Motor neuron (in vitro differentiated cells): ENCODE measurements at regions not wholly inside any gene's neighbourhood (a gene's known extent, or its start where the extent isn't known, plus 50 kb on each side); places are given as distances from the start of the nearest gene placed in this dataset.

Source experiments
- ATAC-seq, 8 experiments: fragments of 200-7000 bp; cut with Tn5 transposase; replicated peaks in 6 of 8; 2 replicates each; pipeline ENCODE4 v1.8.0; 2021; ENCODE audit warnings: mild to moderate bottlenecking in 8 of 8, moderate library complexity in 8 of 8
- H3K27ac ChIP-seq, 2 donors: fragments of 250-450 bp; sonication (Bioruptor Pico); 2 replicates each; pipeline ENCODE4 v1.9.0; 2021; ENCODE audit warnings: antibody characterized with exemption in 2 of 2, mild to moderate bottlenecking in 2 of 2, moderate library complexity in 1 of 2
- H3K4me1 ChIP-seq, 2 donors: fragments of 250-450 bp; sonication (Bioruptor Pico); replicated peaks in 1 of 2; 2 replicates each; pipeline ENCODE4 v1.6.1; 2021; ENCODE audit warnings: antibody characterized with exemption in 2 of 2, mild to moderate bottlenecking in 2 of 2, moderate library complexity in 1 of 2
- H3K4me3 ChIP-seq, 5 donors: fragments of 250-450 bp; sonication (Bioruptor Pico); 2 replicates each; pipeline ENCODE4 v1.9.0; 2021; ENCODE audit warnings: antibody characterized with exemption in 5 of 5, mild to moderate bottlenecking in 5 of 5, moderate library complexity in 4 of 5
- WGBS, 10 experiments: fragments of 450-650 bp; shearing (Covaris generic); methylation state at CpG; one replicate each; pipeline ENCODE4 v1.0.0; 2022; 5-methylcytosine and 5-hydroxymethylcytosine counted together
- in situ Hi-C, 9 experiments: fragments of 400-800 bp; cut with MboI; loops; one replicate each; pipeline ENCODE4 v1.15.0; 2021; ENCODE audit warnings: low sequenced_read_pairs in 9 of 9, low pct_unique_long_range_greater_than_20kb in 2 of 9; ENCODE audit not compliant: unreplicated experiment in 9 of 9

DNA sequence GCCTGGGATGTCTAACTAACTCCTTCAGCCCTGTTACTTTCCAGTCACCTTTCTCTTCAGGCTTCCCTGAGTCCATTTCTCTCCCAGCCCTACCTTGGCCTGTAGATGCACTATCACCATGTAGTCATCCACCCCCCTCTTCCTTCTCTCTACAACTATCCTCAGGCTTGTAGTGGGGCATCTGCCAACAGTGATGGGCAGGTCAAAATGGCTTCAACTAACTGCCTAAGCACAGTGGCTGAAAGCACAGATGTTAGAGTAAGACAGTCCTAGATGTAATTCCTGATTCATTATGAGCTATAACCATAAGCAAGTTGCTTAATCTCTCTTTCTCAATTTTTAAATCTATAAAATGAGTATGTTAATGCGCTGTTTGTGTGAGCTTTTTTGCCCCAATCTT, 133.6 kb upstream of the NAV3 start:
- Histone ChIP-seq H3K4me3 (no peak overlapping the region), H3K4me1 (peaks cover 0 to 2% of the 10 kb centered on the region in 2 donors), H3K27ac (no peak overlapping the region)
- in situ Hi-C loops, result loop anchor here in 4 of 9 experiments (25.0 kb wide), 2 partner anchors 360 to 535 kb away; no protein-coding TSS in a partner anchor
- WGBS, 10 experiments, result 84 to 100% (median 94%) methylated on average over 1 of the region's 1 CpG; no CpG with 5 or more reads in 1 of the 10 experiments
- ATAC-seq, result no peak

DNA sequence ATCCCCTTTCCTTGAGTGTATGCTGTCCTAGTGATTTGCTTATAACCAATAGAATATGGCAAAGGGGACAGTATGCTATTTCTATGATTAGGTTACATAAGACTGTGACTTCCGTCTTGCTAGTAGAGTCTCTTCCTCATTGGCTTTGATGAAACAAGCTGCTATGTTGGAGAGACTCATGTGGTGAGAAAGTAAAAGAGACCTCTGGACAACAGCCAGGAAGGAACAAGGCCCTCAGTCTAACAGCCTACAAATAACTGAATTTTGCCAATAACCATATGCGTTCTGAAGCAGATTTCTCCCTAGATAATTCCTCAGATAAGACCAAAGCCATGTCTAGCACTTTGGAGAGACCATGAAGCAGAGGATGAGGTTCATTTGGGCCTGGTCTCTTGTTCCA, 134.5 kb upstream of the NAV3 start:
- H3K27ac ChIP-seq, result no peak overlapping the region
- no peak for ATAC-seq

GRCh38 chr12:77689510-77690086, 141.1 kb upstream of the NAV3 start:
- Histone ChIP-seq H3K27ac (no peak overlapping the region), H3K4me3 (no peak overlapping the region), H3K4me1 (peaks cover 0 to 8% of the 10 kb centered on the region in 2 donors)
- no peak for ATAC-seq
- in situ Hi-C loops, result loop anchor here in 5 of 9 experiments (10.0 to 25.0 kb wide), 4 partner anchors 352 to 645 kb away; no protein-coding TSS in a partner anchor

More for the DNA sequence above, 134.5 kb upstream of the NAV3 start:
- 80 to 100% (median 100%) methylated on average over 1 to 2 of the region's 2 CpGs; no CpG with 5 or more reads in 3 of the 10 experiments for WGBS, 10 experiments
- Histone ChIP-seq H3K4me1 (no peaks in the 10 kb centered on the region), H3K4me3 (no peak overlapping the region)
- in situ Hi-C loops, result loop anchor here in 4 of 9 experiments (25.0 kb wide), 2 partner anchors 359 to 534 kb away; no protein-coding TSS in a partner anchor

- H3K4me1 ChIP-seq, result peaks cover 0 to 8% of the 10 kb centered on the region in 2 donors
- WGBS, 10 experiments, result 10 to 100% (median 70%) methylated on average over 1 to 3 of the region's 3 CpGs
- no peak overlapping the region for H3K27ac ChIP-seq
- no peak overlapping the region for H3K4me3 ChIP-seq
- peak in 2 of 8 experiments; percentile 14 to 21 for ATAC-seq
- in situ Hi-C loops, result loop anchor here in 5 of 9 experiments (10.0 to 25.0 kb wide), 4 partner anchors 350 to 643 kb away; no protein-coding TSS in a partner anchor
These were observed 143.4 kb upstream of the NAV3 start for GRCh38 chr12:77687321-77687720.

- Histone ChIP-seq H3K4me1 (peaks cover 0 to 8% of the 10 kb centered on the region in 2 donors), H3K27ac (no peak overlapping the region), H3K4me3 (no peak overlapping the region)
- in situ Hi-C loops, result loop anchor here in 5 of 9 experiments (10.0 to 25.0 kb wide), 4 partner anchors 349 to 642 kb away; no protein-coding TSS in a partner anchor
- 0 to 100% (median 75%) methylated on average over 1 to 2 of the region's 2 CpGs; no CpG with 5 or more reads in 1 of the 10 experiments for WGBS, 10 experiments
- peak in 4 of 8 experiments; percentile 45 to 68 (median 56) for ATAC-seq
These were observed 143.9 kb upstream of the NAV3 start for GRCh38 chr12:77686760-77687159.

GRCh38 chr12:77685901-77686300, 144.8 kb upstream of the NAV3 start:
- Histone ChIP-seq H3K4me1 (peaks cover 0 to 8% of the 10 kb centered on the region in 2 donors), H3K27ac (no peak overlapping the region), H3K4me3 (no peak overlapping the region)
- in situ Hi-C loops, result loop anchor here in 5 of 9 experiments (10.0 to 25.0 kb wide), 4 partner anchors 349 to 641 kb away; no protein-coding TSS in a partner anchor
- WGBS, 10 experiments, result 87 to 100% (median 94%) methylated on average over 1 to 2 of the region's 2 CpGs; no CpG with 5 or more reads in 1 of the 10 experiments
- peak in 3 of 8 experiments; percentile 32 to 56 (median 36) for ATAC-seq

- WGBS, 10 experiments, result 0 to 30% (median 9%) methylated on average over 3 to 6 of the region's 6 CpGs
- in situ Hi-C loops, result loop anchor here in 5 of 9 experiments (10.0 to 25.0 kb wide), 4 partner anchors 348 to 640 kb away; no protein-coding TSS in a partner anchor
- Histone ChIP-seq H3K27ac (no peak overlapping the region), H3K4me3 (no peak overlapping the region), H3K4me1 (peaks cover 0 to 8% of the 10 kb centered on the region in 2 donors)
- ATAC-seq, result peak; percentile 67 to 92 (median 84)
These were observed 145.6 kb upstream of the NAV3 start for GRCh38 chr12:77685112-77685511.

DNA sequence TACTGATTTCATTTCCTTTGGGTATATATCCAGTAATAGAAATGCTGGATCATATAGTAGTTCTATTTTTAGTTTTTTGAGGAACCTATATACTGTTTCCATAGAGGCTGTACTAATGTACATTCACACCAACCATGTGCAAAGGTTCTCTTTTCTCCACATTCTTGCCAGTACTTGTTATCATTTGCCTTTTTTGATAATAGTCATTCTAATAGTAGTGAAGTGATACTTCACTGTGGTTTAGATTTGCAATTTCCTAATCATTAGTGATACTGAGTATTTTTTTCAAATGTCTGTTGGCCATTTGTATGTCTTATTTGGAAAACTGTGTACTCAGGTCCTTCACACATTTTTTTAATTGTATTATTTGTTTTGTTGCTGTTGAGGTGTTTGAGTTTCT, 148.2 kb upstream of the NAV3 start:
- Histone ChIP-seq H3K4me1 (peaks cover 0 to 8% of the 10 kb centered on the region in 2 donors), H3K27ac (no peak overlapping the region), H3K4me3 (no peak overlapping the region)
- in situ Hi-C loops, result loop anchor here in 5 of 9 experiments (10.0 to 25.0 kb wide), 4 partner anchors 345 to 638 kb away; no protein-coding TSS in a partner anchor
- no peak for ATAC-seq

DNA sequence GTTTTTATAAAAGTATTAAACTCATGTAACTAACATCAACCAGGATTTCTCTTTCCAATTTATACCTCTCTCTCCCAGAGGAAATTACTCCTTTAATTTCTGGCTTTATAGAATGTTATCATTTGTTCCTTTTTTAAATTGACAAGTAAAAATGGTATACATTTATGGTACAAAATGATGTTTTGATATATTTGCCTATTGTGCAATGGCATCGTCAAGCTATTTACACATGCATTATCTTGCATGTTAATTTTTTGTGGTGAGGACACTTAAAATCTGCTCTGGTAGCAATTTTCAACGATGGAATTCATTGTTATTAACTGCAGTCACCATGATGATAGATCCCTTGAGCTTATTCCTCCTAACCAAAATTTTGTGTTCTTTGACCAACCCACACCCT, 149.0 kb upstream of the NAV3 start:
- no peak overlapping the region for H3K4me3 ChIP-seq
- H3K27ac ChIP-seq, result no peak overlapping the region
- WGBS, 10 experiments, result 0 to 100% (median 92%) methylated on average over 1 to 2 of the region's 2 CpGs; no CpG with 5 or more reads in 3 of the 10 experiments
- no peak for ATAC-seq
- in situ Hi-C loops, result loop anchor here in 5 of 9 experiments (10.0 to 25.0 kb wide), 4 partner anchors 344 to 637 kb away; no protein-coding TSS in a partner anchor
- H3K4me1 ChIP-seq, result peaks cover 0 to 8% of the 10 kb centered on the region in 2 donors

GRCh38 chr12:77679686-77680085, 151.0 kb upstream of the NAV3 start:
- WGBS, 10 experiments, result 57 to 94% (median 79%) methylated on average over 2 to 8 of the region's 8 CpGs
- no peak overlapping the region for H3K27ac ChIP-seq
- in situ Hi-C loops, result loop anchor here in 5 of 9 experiments (10.0 to 25.0 kb wide), 4 partner anchors 342 to 635 kb away; no protein-coding TSS in a partner anchor
- H3K4me1 ChIP-seq, result no peaks in the 10 kb centered on the region
- ATAC-seq, result peak in 4 of 8 experiments; percentile 58 to 93 (median 80)
- H3K4me3 ChIP-seq, result no peak overlapping the region

DNA sequence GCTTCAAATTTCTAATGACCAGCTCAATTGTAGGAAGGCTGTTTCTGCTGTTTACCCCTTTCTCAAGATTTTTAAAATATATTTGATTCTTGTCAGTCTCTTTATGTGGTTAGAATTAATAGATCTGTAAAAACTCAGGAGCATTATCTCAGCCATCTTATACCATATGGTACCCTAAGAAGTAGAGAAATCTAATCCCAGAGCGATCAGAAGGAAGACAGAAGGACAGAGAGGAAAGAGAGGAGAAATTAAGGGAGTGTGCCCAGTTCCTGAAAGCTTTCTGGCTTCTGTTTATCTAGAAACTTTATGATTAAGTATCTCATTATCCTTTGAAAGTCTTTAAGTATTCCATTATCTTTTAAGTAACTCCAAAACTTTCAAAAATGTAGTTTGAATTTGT, 152.1 kb upstream of the NAV3 start:
- no peak for ATAC-seq
- in situ Hi-C loops, result loop anchor here in 4 of 9 experiments (25.0 kb wide), 2 partner anchors 341 to 516 kb away; no protein-coding TSS in a partner anchor

DNA sequence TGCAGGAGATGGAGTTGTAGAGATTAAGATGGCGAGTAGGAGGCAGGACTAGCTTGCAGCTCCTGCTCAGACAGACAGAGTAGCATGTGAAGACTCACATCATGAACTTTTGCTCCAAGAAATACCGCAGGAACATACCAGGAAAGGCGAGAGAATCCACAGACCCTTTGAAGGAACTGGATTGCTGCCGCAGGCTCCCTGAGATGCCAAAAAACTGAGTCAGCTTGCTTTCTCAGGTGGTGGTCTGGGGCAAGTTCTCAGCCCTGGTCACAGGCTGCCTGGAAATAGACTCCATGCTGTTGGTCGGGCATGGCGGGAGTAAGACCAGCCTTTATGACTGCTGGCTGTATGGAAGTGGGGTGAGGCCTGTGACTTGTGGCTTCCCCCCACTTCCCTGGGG, 163.6 kb upstream of the NAV3 start:
- 33 to 100% (median 95%) methylated on average over 1 to 4 of the region's 6 CpGs; no CpG with 5 or more reads in 3 of the 10 experiments for WGBS, 10 experiments
- no peak for ATAC-seq
- Histone ChIP-seq H3K4me3 (no peak overlapping the region), H3K27ac (no peak overlapping the region), H3K4me1 (no peaks in the 10 kb centered on the region)
- in situ Hi-C loops, result no loop called here

More for the DNA sequence above, 152.1 kb upstream of the NAV3 start:
- H3K27ac ChIP-seq, result no peak overlapping the region
- 22 to 100% (median 86%) methylated on average over 1 of the region's 1 CpG; no CpG with 5 or more reads in 3 of the 10 experiments for WGBS, 10 experiments
- H3K4me1 ChIP-seq, result no peaks in the 10 kb centered on the region
- no peak overlapping the region for H3K4me3 ChIP-seq

GRCh38 chr12:77648716-77649115, 182.0 kb upstream of the NAV3 start:
- peak in 5 of 8 experiments; percentile 70 to 81 (median 78) for ATAC-seq
- no peak overlapping the region for H3K27ac ChIP-seq
- in situ Hi-C loops, result no loop called here
- peaks cover 0 to 2% of the 10 kb centered on the region in 2 donors for H3K4me1 ChIP-seq
- no peak overlapping the region for H3K4me3 ChIP-seq
